NCI-H2081 (cell line): ENCODE measurements at regions not wholly inside any gene's neighbourhood (a gene's known extent, or its start where the extent isn't known, plus 50 kb on each side); places are given as distances from the start of the nearest gene placed in this dataset.

Experiments used
- DNase-seq, 2 experiments: peaks; one replicate each; lab custom pipeline; 2025; lab: John Stamatoyannopoulos, UW

DNA sequence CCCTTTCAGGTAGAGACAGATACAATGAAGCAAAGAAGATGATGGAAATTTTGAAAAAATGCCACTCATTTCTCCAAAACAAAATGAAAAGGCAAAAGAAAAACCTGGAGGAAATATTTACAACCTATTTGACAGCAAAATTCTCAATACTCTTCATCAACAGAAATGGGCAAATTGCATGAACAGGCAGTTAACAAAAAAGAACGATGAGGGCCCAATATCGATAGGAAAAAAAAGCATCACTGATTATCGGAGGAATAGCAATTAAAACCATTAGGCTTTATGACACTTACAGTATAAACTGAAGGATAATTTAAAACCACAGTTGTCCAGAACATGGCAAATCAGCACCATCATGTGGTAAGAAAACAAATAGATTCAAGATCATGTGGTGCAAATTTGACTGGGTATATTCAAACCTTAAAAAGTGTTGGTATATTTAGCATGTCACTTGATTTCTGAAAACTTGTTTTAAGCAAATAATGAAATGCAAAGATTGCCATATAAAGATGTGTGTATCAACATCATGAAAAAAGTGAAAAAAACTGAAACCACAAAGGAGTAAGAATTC lies 222.9 kb downstream of the BRD1 start:
- DNase-seq = no peak

DNA sequence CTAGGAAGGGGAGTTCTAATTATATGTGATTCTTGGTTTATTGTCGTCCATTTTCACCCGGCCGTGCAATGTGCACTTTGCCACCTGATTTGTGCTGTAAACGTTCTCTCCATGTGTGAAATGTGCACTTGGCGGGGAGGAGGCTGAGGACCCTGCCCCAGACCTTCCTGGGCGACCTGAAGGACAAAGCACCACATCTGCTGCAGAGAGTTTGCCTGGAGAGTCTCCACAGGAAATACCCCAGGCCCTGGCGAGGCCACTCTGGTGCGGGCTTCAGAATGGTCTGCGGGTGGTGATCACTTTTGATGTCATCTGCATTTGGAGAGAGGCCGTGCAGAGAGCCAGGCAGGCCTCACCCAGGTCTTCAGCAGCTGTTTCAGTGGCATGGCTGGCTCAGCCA lies 224.7 kb downstream of the BRD1 start:
- no peak for DNase-seq

GRCh38 chr22:49602481-49602880 lies 225.2 kb downstream of the BRD1 start:
- DNase-seq = no peak

GRCh38 chr22:49601614-49602321 lies 225.9 kb downstream of the BRD1 start:
- no peak for DNase-seq

GRCh38 chr22:49600891-49601431 lies 226.7 kb downstream of the BRD1 start:
- DNase-seq = no peak

DNA sequence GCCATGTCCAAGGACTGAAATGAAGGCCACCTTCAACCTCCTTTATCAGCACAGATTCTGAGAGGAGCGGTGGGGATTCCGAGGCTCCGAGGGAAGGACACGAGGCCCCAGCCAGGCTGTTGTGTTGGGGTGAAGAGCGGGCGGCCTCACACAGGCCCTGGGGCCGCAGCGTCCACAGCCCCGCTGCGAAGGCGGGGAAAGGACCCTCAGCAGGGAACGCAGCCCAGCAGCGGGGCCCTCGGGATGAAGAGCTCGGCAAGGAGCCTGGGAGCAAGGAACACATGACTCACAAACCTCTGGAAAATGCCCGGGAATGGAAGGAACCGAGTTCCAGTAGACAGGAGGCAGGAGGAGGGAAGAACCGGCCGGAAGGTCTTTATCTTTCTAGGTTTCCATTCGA lies 227.2 kb downstream of the BRD1 start:
- no peak for DNase-seq

DNA sequence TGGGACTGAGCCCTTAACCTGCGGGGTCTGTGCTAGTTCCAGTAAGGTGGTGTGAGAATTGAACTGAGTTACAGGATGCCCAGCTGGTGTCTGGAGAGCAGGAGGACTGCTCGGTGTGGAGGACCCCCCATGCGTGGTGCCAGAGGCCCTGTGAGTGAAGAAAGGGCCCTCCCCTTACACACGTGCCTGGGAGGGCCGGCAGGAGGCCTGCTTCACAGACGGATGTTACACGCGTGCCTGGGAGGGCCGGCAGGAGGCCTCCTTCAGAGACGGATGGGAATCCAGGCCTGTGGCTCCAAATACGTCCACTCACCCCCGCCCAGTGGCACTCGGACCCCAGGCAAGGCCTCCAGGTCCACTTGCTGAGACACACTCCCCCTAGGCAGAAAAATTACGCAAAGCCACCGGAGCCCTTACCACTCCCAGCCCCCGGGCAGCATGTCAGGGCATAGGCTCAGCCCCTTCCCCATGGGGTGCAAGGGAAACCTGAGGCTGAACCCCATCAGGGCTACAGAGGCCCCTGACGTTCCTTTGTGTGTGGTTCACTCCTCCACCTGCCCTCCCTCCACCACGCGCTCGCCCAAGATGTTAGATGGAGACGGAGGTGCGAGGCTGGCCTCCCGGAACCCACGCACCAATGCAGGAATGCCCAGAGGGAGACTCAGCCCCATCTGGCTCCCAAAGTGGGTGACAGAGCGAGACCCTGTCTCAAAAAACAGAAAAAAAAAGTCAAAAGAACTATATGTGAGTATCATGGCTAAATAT lies 227.8 kb downstream of the BRD1 start:
- no peak for DNase-seq

DNA sequence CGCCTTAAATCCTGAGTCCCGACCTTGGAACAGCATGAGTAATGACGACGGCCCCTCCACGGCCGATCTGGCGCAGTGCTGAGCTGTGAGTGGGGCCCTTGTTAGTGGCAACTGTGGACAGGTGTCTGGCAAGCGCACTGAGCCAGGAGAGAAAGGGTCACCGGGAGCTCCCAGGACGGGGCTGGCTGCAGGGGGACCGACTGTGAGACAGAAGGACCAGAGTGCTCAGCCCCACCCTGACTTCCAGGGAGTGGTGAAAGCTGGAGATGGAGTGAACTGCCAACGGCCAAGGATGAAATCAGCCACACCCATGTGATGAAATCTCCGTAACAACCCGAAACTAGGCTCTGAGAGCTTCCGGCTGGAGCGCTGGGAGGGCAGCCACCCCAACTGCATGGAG lies 228.6 kb downstream of the BRD1 start:
- DNase-seq = no peak

GRCh38 chr22:49598338-49598737 lies 229.3 kb downstream of the BRD1 start:
- DNase-seq = no peak

DNA sequence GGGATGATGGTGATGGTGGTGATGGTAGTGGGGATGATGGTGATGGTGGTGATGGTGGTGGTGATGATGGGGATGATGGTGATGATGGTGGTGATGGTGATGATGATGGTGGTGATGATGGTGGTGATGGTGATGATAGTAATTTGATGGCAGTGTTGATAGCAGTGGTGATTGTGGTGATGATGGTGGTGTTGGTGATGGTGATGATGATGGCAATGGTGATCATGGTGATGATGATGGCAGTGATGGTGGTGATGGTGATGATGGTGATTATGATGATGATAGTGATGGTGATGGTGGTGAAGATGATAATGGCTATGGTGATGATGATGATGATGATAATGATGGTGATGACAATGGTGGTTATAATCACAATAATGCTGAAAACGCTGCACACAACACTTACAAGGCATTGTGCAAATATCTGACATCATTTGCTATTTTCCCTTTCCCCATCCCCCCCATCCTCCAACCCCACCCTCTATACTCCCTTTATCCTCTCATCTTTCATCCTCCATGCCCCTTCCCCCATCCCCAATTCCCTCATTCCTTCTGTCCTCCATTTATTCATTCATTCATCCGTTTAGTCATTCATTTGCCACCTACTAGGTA lies 230.1 kb downstream of the BRD1 start:
- no peak for DNase-seq

- DNase-seq = no peak
Observed at GRCh38 chr22:49595465-49596078, 232.1 kb downstream of the BRD1 start.

- no peak for DNase-seq
Observed at GRCh38 chr22:49594078-49594477, 233.6 kb downstream of the BRD1 start.

DNA sequence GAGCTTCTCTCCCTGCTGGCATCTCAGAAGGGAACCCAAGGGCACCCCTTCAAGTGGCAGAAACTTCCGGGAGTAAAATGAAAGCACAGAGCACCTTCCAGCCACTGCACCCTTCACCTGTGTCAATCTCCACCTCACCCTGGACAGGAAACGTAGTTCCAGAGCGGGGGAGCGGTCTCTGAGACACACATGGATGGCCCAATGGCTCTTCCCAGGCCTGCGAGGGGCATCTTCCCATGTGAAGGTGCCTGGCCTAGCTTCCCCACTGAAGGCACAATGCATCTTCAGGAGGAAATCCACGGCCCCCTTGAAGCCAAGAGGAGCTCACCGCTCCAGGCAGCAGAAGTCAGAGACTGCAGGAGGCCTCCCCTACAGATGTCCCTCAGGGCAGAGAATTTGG lies 234.2 kb downstream of the BRD1 start:
- no peak for DNase-seq

DNA sequence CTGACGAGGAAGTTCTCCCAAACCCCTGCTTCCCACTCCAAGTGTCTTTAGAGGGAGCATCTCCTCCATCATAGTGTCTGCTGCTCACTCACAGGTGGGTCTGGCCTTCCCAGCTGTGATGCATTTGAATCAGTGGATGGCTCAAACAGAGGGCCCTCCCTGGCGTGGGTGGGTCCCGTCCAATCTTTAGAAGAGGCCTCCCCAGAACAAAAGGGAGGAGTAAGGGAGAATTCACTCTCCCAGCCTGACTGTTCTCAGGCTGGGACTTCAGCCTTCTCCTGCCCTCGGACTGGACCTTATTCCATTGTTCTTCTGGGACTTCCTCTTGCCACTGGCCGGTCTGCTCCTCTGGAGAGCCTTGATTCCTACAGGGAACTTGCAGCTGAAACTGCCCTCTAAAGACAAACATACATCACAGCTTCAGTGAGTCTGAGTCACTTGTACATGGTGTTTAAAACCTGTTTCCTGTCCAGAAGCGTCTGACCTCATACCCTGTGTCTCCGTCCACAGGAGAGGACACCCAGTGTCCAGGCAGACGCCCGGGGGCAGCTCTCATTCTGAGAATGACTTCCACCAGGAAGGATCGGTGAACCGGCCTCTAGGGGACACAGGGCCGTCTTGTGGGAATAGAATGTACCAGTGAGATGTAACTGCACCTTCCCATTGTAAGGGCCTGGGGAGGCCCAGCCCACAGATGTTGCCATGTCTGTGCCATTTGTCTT lies 234.7 kb downstream of the BRD1 start:
- DNase-seq = no peak

DNA sequence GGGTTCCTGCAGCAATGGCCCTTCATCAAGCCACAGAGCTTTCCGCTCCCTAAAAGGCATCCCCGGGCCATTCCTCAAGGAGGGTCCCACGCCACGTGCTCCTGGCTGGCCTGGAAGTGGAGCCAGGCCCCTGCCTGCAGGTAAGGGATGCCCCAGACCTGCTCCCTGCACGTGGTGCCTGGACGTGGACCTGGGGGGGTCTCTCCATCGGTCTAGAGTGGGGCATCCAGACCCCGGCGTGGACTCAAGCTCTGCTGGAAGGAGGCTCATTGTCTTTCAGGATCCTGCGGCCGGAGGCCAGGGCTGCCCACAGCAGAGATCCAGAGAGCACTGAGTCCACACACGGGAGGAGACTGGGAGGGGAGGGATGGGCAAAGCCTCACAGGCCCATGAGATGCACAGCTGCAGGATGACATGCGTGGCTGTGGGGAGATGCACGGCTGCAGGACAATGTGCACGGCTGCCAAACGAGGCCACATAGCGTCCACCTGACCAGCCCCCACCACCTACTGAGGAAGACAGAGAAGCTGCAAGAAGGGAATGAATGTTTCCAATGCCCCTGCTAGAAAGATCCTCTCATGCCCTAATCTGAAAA lies 236.7 kb downstream of the BRD1 start:
- DNase-seq = no peak

DNA sequence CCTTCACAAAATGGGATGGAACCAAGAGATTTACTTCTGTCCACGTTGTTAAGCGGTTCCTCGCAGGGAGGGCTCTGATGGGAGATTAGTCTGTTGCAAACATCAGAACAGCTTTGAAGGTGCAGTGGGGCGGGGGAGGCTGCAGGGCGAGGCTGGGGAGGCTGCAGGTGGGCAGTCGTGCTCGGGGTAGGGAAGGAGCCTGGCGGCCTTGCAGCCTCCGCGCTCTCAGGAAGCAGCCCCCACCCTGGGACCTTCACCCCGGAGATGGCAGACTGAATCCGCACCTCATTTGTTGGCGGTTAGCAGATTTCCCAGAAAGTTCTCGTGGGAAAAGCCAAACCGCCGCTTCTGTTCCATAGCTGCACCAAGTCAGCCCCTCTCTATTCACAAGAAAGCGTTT lies 237.3 kb downstream of the BRD1 start:
- no peak for DNase-seq

GRCh38 chr22:49589811-49590210 lies 237.9 kb downstream of the BRD1 start:
- DNase-seq = no peak

- DNase-seq = no peak
Observed at GRCh38 chr22:49589301-49589700, 238.4 kb downstream of the BRD1 start.

GRCh38 chr22:49588739-49589138 lies 238.9 kb downstream of the BRD1 start:
- no peak for DNase-seq

DNA sequence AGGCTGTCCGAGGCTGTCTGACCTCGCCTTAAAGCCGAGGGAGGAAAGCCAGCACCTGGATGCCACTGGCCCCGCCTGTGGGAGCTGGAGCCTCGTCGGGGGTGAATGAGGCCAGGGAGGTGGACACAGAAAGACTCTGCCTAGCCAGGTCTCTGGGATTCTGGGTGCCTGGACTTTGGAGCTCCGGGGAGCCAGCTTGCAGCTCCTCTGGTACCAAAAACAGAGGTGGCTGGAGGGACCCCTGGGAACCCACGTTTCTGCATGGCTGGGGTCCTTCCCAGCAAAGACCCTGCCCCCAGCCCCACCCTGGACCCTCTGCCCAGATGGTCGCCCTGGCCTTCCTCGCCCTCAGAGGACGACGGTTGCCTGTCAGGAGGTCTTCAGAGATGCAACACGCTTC lies 239.7 kb downstream of the BRD1 start:
- no peak for DNase-seq

DNA sequence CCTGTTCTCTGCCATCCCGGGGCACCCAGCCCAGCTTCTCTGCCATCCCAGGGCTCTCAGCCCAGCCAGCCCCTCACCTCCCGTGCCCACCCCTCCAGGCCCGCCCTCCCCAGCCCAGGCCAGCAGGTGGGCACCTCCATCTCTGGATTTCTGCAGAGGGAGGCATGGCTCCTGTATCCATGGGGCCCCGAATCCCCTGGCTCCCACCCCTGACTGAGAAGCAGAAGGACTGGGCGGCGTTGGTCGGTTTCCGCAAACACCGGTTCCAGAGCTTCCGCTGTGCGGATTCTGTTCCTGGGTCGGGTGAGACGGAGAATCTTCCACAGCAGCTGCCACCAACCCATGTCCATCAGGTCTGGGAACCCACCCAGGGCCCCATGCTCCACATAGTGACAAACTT lies 240.3 kb downstream of the BRD1 start:
- no peak for DNase-seq
